ENCODE measurements at regions not wholly inside any gene's neighbourhood (a gene's known extent, or its start where the extent isn't known, plus 50 kb on each side); places are given as distances from the start of the nearest gene placed in this dataset.

DNA sequence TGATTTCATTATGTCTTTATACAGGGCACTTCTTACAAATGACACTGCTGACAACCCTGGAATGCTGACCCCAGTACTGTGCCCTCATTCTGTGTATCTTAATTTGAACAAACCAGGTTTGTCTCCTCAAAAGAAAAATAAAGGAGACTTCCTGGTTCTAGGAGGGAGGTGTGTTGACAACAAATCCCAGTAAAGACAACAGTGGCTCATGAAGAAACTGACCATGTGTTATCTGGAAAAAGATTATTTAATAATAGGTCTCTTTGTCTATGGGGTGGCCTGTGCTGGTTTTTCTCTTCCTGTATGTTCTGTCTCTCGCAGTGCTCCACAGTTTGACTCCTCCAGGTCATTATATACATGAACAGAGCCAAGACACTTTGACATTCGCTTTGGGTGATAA is 454.6 kb downstream of the LMO4 start:
- Mint-ChIP-seq H3K4me3 (no peak overlapping the region), H3K36me3 (ENCODE audit: low read depth) (no peaks in the 10 kb centered on the region), H3K27me3 (no peaks in the 10 kb centered on the region), H3K9me3 (peaks cover 8% of the 10 kb centered on the region), H3K27ac (no peak overlapping the region), H3K4me1 (ENCODE audit: low read depth) (peaks cover 22% of the 10 kb centered on the region)
- intact Hi-C loops (cut with micrococcal nuclease) = no loop called here

DNA sequence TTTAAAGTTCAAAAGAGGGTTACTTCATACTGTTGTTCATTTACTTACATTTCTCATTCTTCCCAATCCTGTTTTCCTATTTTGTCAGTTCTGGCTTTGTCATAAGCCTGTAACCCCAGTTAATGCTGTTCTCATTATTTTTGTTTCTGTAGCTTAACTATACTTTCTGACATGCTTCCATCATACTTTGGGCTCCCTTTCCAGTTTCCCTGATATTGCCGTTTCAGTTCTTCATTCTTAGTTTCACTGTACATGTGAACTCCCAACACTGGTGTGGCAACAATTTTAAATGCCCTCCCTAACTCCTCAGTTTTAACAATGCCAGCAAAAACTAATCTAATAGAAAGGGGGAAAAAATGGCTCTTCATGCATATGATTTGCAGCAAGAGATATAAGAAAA is 456.7 kb downstream of the LMO4 start:
- Mint-ChIP-seq H3K27me3 (no peaks in the 10 kb centered on the region), H3K4me1 (ENCODE audit: low read depth) (peaks cover 22% of the 10 kb centered on the region), H3K36me3 (ENCODE audit: low read depth) (no peaks in the 10 kb centered on the region), H3K4me3 (no peak overlapping the region), H3K9me3 (no peaks in the 10 kb centered on the region), H3K27ac (peak overlapping the region; percentile 50)
- intact Hi-C loops (cut with micrococcal nuclease) = no loop called here

DNA sequence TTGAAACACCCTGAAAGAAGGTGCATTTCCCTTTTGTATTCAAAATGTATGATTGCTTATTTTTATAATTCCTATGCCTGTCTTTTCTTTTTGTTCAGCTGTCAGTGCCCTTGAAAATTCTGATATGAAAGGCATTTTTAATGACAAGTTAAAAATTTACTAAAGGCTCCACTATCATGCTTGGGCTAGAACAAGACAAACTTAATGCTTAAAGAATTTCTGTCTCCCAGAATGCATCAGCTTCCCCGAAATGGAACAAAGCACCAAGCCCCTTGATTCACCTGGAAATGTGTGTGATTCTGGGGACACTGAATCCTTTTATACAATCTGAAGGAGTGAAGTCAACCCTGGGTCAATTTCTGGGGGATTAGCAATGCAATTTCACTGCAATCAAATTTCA is 457.5 kb downstream of the LMO4 start:
- Mint-ChIP-seq H3K4me1 (ENCODE audit: low read depth) (peaks cover 31% of the 10 kb centered on the region), H3K36me3 (ENCODE audit: low read depth) (no peaks in the 10 kb centered on the region), H3K27me3 (no peaks in the 10 kb centered on the region), H3K27ac (no peak overlapping the region), H3K4me3 (no peak overlapping the region), H3K9me3 (no peaks in the 10 kb centered on the region)
- intact Hi-C loops (cut with micrococcal nuclease) = no loop called here

- Mint-ChIP-seq H3K9me3 (no peaks in the 10 kb centered on the region), H3K4me3 (no peak overlapping the region), H3K27me3 (no peaks in the 10 kb centered on the region), H3K27ac (no peak overlapping the region), H3K4me1 (ENCODE audit: low read depth) (peaks cover 38% of the 10 kb centered on the region), H3K36me3 (ENCODE audit: low read depth) (no peaks in the 10 kb centered on the region)
- intact Hi-C loops (cut with micrococcal nuclease) = no loop called here
Observed at GRCh38 chr1:87786861-87787545, 458.3 kb downstream of the LMO4 start.

- no peaks in the 10 kb centered on the region for H3K36me3 Mint-ChIP-seq (ENCODE audit: low read depth)
- no peaks in the 10 kb centered on the region for H3K27me3 Mint-ChIP-seq
- no peak overlapping the region for H3K27ac Mint-ChIP-seq
- peaks cover 44% of the 10 kb centered on the region for H3K4me1 Mint-ChIP-seq (ENCODE audit: low read depth)
- intact Hi-C loops (cut with micrococcal nuclease) = no loop called here
- no peak overlapping the region for H3K4me3 Mint-ChIP-seq
- H3K9me3 Mint-ChIP-seq = no peaks in the 10 kb centered on the region
Observed at GRCh38 chr1:87787551-87787950, 458.9 kb downstream of the LMO4 start.

- Mint-ChIP-seq H3K4me1 (ENCODE audit: low read depth) (peaks cover 45% of the 10 kb centered on the region), H3K4me3 (no peak overlapping the region), H3K9me3 (no peaks in the 10 kb centered on the region), H3K27ac (no peak overlapping the region), H3K36me3 (ENCODE audit: low read depth) (no peaks in the 10 kb centered on the region), H3K27me3 (no peaks in the 10 kb centered on the region)
- intact Hi-C loops (cut with micrococcal nuclease) = no loop called here
Observed at GRCh38 chr1:87790756-87791155, 462.1 kb downstream of the LMO4 start.

DNA sequence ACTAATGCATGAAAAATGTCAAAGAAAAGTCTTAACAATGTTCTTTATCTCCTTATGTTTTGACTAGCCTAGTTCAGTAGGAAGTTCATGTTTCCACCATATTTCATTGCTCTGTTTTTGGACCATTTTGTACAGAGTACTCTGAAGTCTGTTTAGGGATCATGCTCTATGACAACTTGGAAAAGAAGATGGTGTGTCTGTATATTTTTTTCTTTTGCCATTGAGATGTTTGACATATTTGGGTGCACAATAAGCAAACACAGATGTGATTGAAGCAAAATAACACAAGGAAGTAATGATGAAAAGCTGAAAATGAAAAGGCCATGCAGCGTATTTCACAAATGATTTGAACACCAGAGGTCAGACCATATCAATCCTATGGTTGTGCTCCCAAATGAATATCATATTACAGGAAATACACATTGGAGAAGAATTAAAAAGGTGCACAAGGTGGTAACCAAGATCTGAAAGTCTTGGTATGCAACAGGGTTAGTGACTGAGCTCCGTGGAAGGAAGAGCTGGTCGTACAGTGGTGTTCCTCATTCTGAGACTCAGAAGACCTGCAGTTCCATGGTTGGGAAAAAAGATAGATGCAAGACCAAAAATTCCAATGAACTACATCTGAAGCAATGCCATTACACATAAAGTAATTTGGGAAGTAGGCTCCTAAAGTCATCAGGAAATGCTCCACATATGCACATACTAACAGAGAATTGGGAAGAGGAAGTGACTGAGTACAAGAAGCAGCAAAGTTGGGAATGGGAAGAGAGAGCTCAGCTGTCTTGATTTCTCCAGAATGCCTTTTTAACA is 463.5 kb downstream of the LMO4 start:
- peak overlapping the region; percentile 55 for H3K27ac Mint-ChIP-seq

DNA sequence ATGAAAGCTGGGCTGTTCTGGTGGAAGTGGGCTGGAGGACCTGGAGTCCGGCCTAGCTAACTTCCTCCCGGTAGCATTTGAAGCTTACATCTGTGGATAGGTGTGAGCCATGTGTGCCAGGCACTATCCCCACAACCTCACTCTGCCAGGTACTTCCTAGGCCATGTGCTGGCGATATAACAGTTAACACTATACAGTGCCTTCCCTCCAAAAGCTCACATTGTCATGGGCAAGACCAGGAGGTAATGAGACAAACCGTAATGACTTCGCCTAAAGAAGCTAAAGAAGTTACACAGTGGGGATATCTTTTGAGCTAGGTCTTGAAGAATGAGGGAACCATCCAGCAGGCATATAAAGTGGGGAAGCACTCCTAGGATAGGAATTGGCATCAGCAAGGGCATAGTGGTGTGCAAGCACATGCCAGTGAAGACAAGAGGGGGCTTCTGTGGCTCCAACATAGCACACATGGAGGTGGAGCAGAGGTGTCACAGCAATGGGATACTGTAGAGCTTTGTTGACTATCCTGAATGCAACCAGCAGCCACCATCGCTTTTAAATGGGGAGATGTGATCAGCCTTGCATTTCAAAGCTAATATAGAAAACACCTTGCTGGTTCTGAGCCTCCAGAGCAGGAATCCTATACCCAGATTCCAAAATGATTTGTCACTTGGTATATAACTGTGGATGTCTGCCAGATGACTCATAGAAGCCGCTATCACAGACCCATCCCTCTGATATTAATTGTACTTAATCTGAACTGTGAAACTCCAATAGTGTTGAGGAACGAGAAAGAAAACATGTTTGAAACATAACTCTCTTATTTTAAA is 466.3 kb downstream of the LMO4 start:
- H3K4me3 Mint-ChIP-seq = no peak overlapping the region
- no peaks in the 10 kb centered on the region for H3K27me3 Mint-ChIP-seq
- no peak overlapping the region for H3K27ac Mint-ChIP-seq
- peaks cover 35% of the 10 kb centered on the region for H3K4me1 Mint-ChIP-seq (ENCODE audit: low read depth)
- intact Hi-C loops (cut with micrococcal nuclease) = no loop called here
- no peaks in the 10 kb centered on the region for H3K36me3 Mint-ChIP-seq (ENCODE audit: low read depth)
- H3K9me3 Mint-ChIP-seq = no peaks in the 10 kb centered on the region

More for the DNA sequence above, 463.5 kb downstream of the LMO4 start:
- H3K27me3 Mint-ChIP-seq = no peaks in the 10 kb centered on the region
- no peak overlapping the region for H3K4me3 Mint-ChIP-seq
- no peaks in the 10 kb centered on the region for H3K36me3 Mint-ChIP-seq (ENCODE audit: low read depth)
- peaks cover 35% of the 10 kb centered on the region for H3K4me1 Mint-ChIP-seq (ENCODE audit: low read depth)
- intact Hi-C loops (cut with micrococcal nuclease) = no loop called here
- H3K9me3 Mint-ChIP-seq = no peaks in the 10 kb centered on the region

- H3K9me3 Mint-ChIP-seq = no peaks in the 10 kb centered on the region
- H3K27me3 Mint-ChIP-seq = no peaks in the 10 kb centered on the region
- intact Hi-C loops (cut with micrococcal nuclease) = no loop called here
Observed at GRCh38 chr1:87795615-87796337, 467.1 kb downstream of the LMO4 start.

DNA sequence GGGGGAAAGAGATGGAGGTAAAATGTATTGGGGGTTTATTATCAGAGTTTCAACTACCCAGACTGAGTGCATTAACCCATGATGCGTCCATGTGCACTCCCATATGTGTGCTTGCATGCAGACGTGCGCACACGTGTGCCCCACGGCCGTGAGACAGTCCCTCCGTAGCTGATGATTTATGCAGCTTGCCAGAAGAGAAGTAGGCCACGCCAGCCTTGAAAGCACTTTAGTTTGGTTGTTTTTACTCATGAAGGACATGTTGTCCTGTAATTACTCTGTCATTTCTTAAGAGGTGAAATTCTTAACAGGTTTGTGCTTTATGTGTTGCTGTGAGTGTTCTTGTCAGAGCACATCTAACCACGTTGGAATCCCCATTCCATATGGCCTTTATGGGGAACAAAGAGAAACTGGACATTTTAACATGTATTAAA is 467.8 kb downstream of the LMO4 start:
- Mint-ChIP-seq H3K9me3 (no peaks in the 10 kb centered on the region), H3K4me3 (no peak overlapping the region), H3K27me3 (no peaks in the 10 kb centered on the region), H3K27ac (no peak overlapping the region), H3K36me3 (ENCODE audit: low read depth) (no peaks in the 10 kb centered on the region), H3K4me1 (ENCODE audit: low read depth) (peaks cover 24% of the 10 kb centered on the region)
- intact Hi-C loops (cut with micrococcal nuclease) = no loop called here

More at GRCh38 chr1:87795615-87796337, 467.1 kb downstream of the LMO4 start:
- no peak overlapping the region for H3K27ac Mint-ChIP-seq
- H3K4me1 Mint-ChIP-seq (ENCODE audit: low read depth) = peaks cover 31% of the 10 kb centered on the region
- no peak overlapping the region for H3K4me3 Mint-ChIP-seq
- H3K36me3 Mint-ChIP-seq (ENCODE audit: low read depth) = no peaks in the 10 kb centered on the region

DNA sequence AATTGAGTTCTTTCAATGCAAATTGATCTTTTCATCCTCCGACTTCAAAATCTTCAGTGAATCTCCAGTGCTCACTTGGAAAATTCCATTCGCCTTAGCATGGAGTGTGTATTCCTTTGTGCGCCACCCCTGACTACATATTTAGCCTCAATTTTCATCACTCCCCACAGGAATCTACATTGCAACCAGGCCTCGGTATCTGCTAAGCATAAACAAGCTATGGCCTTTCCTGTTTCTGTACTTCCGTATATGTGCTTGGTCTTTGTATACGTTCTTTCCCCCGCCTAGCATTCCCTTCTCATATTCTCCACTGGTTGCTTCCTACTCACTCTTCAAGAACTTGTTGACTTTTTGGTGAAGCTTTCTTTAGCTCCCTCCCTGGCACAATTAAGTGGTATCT is 470.8 kb downstream of the LMO4 start:
- no peaks in the 10 kb centered on the region for H3K36me3 Mint-ChIP-seq (ENCODE audit: low read depth)
- H3K27me3 Mint-ChIP-seq = no peaks in the 10 kb centered on the region
- no peaks in the 10 kb centered on the region for H3K9me3 Mint-ChIP-seq
- H3K27ac Mint-ChIP-seq = no peak overlapping the region
- no peak overlapping the region for H3K4me3 Mint-ChIP-seq
- intact Hi-C loops (cut with micrococcal nuclease) = no loop called here
- H3K4me1 Mint-ChIP-seq (ENCODE audit: low read depth) = no peaks in the 10 kb centered on the region

DNA sequence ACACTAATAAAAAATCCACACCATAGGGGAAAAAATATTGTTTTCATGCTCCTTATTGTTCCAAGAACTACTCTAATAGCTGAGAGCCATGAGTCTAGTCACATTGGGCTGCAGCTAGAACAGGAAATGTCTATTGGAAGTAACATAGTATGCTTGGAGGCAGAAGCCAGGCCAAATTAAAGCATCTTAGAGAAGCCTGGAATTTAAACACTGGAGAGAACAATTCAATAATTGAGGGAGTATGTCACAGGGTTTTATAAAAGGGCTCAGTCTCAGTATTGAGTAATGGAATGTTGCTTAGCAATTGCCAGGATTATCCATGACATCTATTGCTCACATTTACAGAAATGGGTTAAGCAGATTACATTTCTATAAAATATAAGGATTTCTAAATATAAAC is 471.3 kb downstream of the LMO4 start:
- Mint-ChIP-seq H3K4me3 (no peak overlapping the region), H3K4me1 (ENCODE audit: low read depth) (no peaks in the 10 kb centered on the region), H3K9me3 (no peaks in the 10 kb centered on the region), H3K36me3 (ENCODE audit: low read depth) (no peaks in the 10 kb centered on the region), H3K27ac (no peak overlapping the region), H3K27me3 (no peaks in the 10 kb centered on the region)
- intact Hi-C loops (cut with micrococcal nuclease) = no loop called here

GRCh38 chr1:87803375-87803774 is 474.7 kb downstream of the LMO4 start:
- no peak overlapping the region for H3K27ac Mint-ChIP-seq
- H3K36me3 Mint-ChIP-seq (ENCODE audit: low read depth) = no peaks in the 10 kb centered on the region

More at GRCh38 chr1:87803375-87803774, 474.7 kb downstream of the LMO4 start:
- intact Hi-C loops (cut with micrococcal nuclease) = no loop called here
- Mint-ChIP-seq H3K4me1 (ENCODE audit: low read depth) (no peaks in the 10 kb centered on the region), H3K4me3 (no peak overlapping the region), H3K27me3 (no peaks in the 10 kb centered on the region), H3K9me3 (no peaks in the 10 kb centered on the region)

Data from dendritic cell treated with granulocyte-macrophage colony-stimulating factor and Interleukin-4, amounts not matched to agents 40 ng/mL and 50 ng/mL, for 4 days (primary cell).